GM21526 (cell line): ENCODE measurements at regions not wholly inside any gene's neighbourhood (a gene's known extent, or its start where the extent isn't known, plus 50 kb on each side); places are given as distances from the start of the nearest gene placed in this dataset.

Experiments
- ATAC-seq: cut with Tn5 transposase; IDR thresholded peaks from one replicate; pipeline ENCODE4 v1.9.1; 2021; ENCODE audit warnings: moderate library complexity; ENCODE audit not compliant: unreplicated experiment, low FRiP score

GRCh38 chr18:30134020-30134419 is 908.5 kb downstream of the DSC3 start:
- ATAC-seq = no peak

- no peak for ATAC-seq
Measured at GRCh38 chr18:30132959-30133358, 909.6 kb downstream of the DSC3 start.

- ATAC-seq = no peak
Measured at GRCh38 chr18:30121397-30121796, 921.1 kb downstream of the DSC3 start.

- no peak for ATAC-seq
Measured at GRCh38 chr18:30113454-30113853, 929.1 kb downstream of the DSC3 start.

GRCh38 chr18:30106356-30106755 is 936.2 kb downstream of the DSC3 start:
- ATAC-seq = no peak

GRCh38 chr18:30103881-30104280 is 938.7 kb downstream of the DSC3 start:
- ATAC-seq = no peak

GRCh38 chr18:30096796-30097195 is 945.7 kb downstream of the DSC3 start:
- no peak for ATAC-seq

GRCh38 chr18:30094556-30094955 is 948.0 kb downstream of the DSC3 start:
- no peak for ATAC-seq

GRCh38 chr18:30093376-30093775 is 949.2 kb downstream of the DSC3 start:
- ATAC-seq = no peak

GRCh38 chr18:30088238-30089015 is 954.1 kb downstream of the DSC3 start:
- no peak for ATAC-seq

GRCh38 chr18:30086351-30086750 is 956.2 kb downstream of the DSC3 start:
- ATAC-seq = no peak

- ATAC-seq = no peak
Measured at GRCh38 chr18:30081122-30081521, 961.4 kb downstream of the DSC3 start.

- no peak for ATAC-seq
Measured at GRCh38 chr18:30072609-30073385, 969.7 kb downstream of the DSC3 start.

GRCh38 chr18:30066288-30066687 is 976.3 kb downstream of the DSC3 start:
- ATAC-seq = no peak

- ATAC-seq = no peak
Measured at GRCh38 chr18:30057398-30057797, 985.1 kb downstream of the DSC3 start.

GRCh38 chr18:30056528-30056927 is 986.0 kb downstream of the DSC3 start:
- no peak for ATAC-seq

GRCh38 chr18:30044496-30044895 is 998.0 kb downstream of the DSC3 start:
- ATAC-seq = no peak

GRCh38 chr18:30039201-30039600 is 1003.3 kb downstream of the DSC3 start:
- no peak for ATAC-seq

GRCh38 chr18:30034818-30035217 is 1007.7 kb downstream of the DSC3 start:
- ATAC-seq = no peak

GRCh38 chr18:30016179-30016578 is 1026.4 kb downstream of the DSC3 start:
- ATAC-seq = no peak

- no peak for ATAC-seq
Measured at GRCh38 chr18:30004965-30005364, 1037.6 kb downstream of the DSC3 start.

GRCh38 chr18:29982218-29982617 is 1060.3 kb downstream of the DSC3 start:
- no peak for ATAC-seq
